Peyer's patch (tissue), 4 donors: ENCODE measurements at regions not wholly inside any gene's neighbourhood (a gene's known extent, or its start where the extent isn't known, plus 50 kb on each side); places are given as distances from the start of the nearest gene placed in this dataset.

ENCODE experiments used
- POLR2A ChIP-seq, 2 donors: fragments of 450-650 bp; IDR thresholded peaks; one replicate each; pipeline ENCODE4 v1.5.1; 2017; ENCODE audit warnings: antibody characterized with exemption in 2 of 2, mild to moderate bottlenecking in 2 of 2, moderate library complexity in 2 of 2
- TF ChIP-seq, protein P1 (sequence below), 6 experiments: fragments of 450-650 bp in 4 of 6; fragments of 200-600 bp in 2 of 6; sonication (generic) in 1 of 6; IDR thresholded peaks; one replicate each; pipeline ENCODE4 v1.5.1; 2017 to 2019; ENCODE audit warnings: antibody characterized with exemption in 6 of 6, mild to moderate bottlenecking in 3 of 6, moderate library complexity in 1 of 6

DNA sequence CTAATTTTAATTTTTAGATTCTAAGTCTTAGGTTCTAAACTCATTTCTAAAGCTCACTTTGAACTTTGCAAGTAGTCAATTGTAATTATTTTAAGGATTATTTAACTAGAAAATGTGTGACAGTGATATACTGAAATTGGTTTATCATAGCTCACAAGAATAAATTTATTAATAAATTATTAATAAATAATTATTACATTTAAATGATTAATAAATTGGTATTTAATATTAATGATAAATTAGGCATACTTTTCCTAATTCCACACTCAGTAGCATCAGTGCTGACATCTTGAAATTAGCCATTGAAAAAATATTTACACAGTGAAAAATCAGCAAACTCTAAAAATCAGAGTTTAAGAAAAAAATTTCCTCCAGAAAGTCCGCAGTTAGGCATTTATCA lies 433.7 kb downstream of the FIGN start:
- TF ChIP-seq POLR2A (IDR thresholded peaks at IDR 0.05), result no peak
- TF ChIP-seq, protein P1, sequence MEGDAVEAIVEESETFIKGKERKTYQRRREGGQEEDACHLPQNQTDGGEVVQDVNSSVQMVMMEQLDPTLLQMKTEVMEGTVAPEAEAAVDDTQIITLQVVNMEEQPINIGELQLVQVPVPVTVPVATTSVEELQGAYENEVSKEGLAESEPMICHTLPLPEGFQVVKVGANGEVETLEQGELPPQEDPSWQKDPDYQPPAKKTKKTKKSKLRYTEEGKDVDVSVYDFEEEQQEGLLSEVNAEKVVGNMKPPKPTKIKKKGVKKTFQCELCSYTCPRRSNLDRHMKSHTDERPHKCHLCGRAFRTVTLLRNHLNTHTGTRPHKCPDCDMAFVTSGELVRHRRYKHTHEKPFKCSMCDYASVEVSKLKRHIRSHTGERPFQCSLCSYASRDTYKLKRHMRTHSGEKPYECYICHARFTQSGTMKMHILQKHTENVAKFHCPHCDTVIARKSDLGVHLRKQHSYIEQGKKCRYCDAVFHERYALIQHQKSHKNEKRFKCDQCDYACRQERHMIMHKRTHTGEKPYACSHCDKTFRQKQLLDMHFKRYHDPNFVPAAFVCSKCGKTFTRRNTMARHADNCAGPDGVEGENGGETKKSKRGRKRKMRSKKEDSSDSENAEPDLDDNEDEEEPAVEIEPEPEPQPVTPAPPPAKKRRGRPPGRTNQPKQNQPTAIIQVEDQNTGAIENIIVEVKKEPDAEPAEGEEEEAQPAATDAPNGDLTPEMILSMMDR (IDR thresholded peaks at IDR 0.05), result no peak
